ENCODE measurements at regions not wholly inside any gene's neighbourhood (a gene's known extent, or its start where the extent isn't known, plus 50 kb on each side); places are given as distances from the start of the nearest gene placed in this dataset.
A peak's percentile ranks its signal among the peaks of the same experiment; 100 is the strongest.

GRCh38 chr21:17427831-17428483 is 84.9 kb upstream of the CXADR start:
- Histone ChIP-seq H3K27ac (ENCODE audit: low read length) (no peak overlapping the region), H3K27me3 (ENCODE audit: insufficient read depth, low read length) (no peaks in the 10 kb centered on the region), H3K9ac (ENCODE audit: low read depth, low read length) (no peak overlapping the region), H3K36me3 (ENCODE audit: insufficient read depth, low read depth, low read length) (no peaks in the 10 kb centered on the region), H3K4me1 (ENCODE audit: insufficient read depth, low read length) (no peaks in the 10 kb centered on the region; the same call in 1 of the 2 replicates), H3K4me3 (ENCODE audit: low read length) (no peak overlapping the region), H3K9me3 (ENCODE audit: insufficient read depth, low read depth, low read length) (no peaks in the 10 kb centered on the region)

- Histone ChIP-seq H3K27ac (ENCODE audit: low read length) (no peak overlapping the region), H3K4me1 (ENCODE audit: insufficient read depth, low read length) (no peaks in the 10 kb centered on the region; the same call in 1 of the 2 replicates), H3K27me3 (ENCODE audit: insufficient read depth, low read length) (no peaks in the 10 kb centered on the region), H3K36me3 (ENCODE audit: insufficient read depth, low read depth, low read length) (no peaks in the 10 kb centered on the region), H3K9me3 (ENCODE audit: insufficient read depth, low read depth, low read length) (no peaks in the 10 kb centered on the region), H3K9ac (ENCODE audit: low read depth, low read length) (no peak overlapping the region), H3K4me3 (ENCODE audit: low read length) (no peak overlapping the region)
Observed at GRCh38 chr21:17428484-17428869, 84.4 kb upstream of the CXADR start.

GRCh38 chr21:17428980-17429379 is 83.9 kb upstream of the CXADR start:
- H3K4me1 ChIP-seq (ENCODE audit: insufficient read depth, low read length) = no peaks in the 10 kb centered on the region; the same call in 1 of the 2 replicates
- no peak overlapping the region for H3K27ac ChIP-seq (ENCODE audit: low read length)
- H3K4me3 ChIP-seq (ENCODE audit: low read length) = no peak overlapping the region
- H3K36me3 ChIP-seq (ENCODE audit: insufficient read depth, low read depth, low read length) = no peaks in the 10 kb centered on the region
- no peaks in the 10 kb centered on the region for H3K9me3 ChIP-seq (ENCODE audit: insufficient read depth, low read depth, low read length)
- H3K27me3 ChIP-seq (ENCODE audit: insufficient read depth, low read length) = no peaks in the 10 kb centered on the region
- no peak overlapping the region for H3K9ac ChIP-seq (ENCODE audit: low read depth, low read length)

- Histone ChIP-seq H3K36me3 (ENCODE audit: insufficient read depth, low read depth, low read length) (no peaks in the 10 kb centered on the region), H3K27ac (ENCODE audit: low read length) (no peak overlapping the region), H3K4me1 (ENCODE audit: insufficient read depth, low read length) (no peaks in the 10 kb centered on the region; the same call in 1 of the 2 replicates), H3K9me3 (ENCODE audit: insufficient read depth, low read depth, low read length) (no peaks in the 10 kb centered on the region), H3K9ac (ENCODE audit: low read depth, low read length) (no peak overlapping the region), H3K27me3 (ENCODE audit: insufficient read depth, low read length) (no peaks in the 10 kb centered on the region), H3K4me3 (ENCODE audit: low read length) (no peak overlapping the region)
Observed at GRCh38 chr21:17429936-17430335, 82.9 kb upstream of the CXADR start.

GRCh38 chr21:17432732-17433057 is 80.1 kb upstream of the CXADR start:
- H3K4me3 ChIP-seq (ENCODE audit: low read length) = no peak overlapping the region
- H3K4me1 ChIP-seq (ENCODE audit: insufficient read depth, low read length) = peaks cover 5% of the 10 kb centered on the region; the same call in 1 of the 2 replicates
- no peaks in the 10 kb centered on the region for H3K9me3 ChIP-seq (ENCODE audit: insufficient read depth, low read depth, low read length)
- no peaks in the 10 kb centered on the region; the same call in 1 of the 2 replicates for H3K27me3 ChIP-seq (ENCODE audit: insufficient read depth, low read length)
- H3K36me3 ChIP-seq (ENCODE audit: insufficient read depth, low read depth, low read length) = no peaks in the 10 kb centered on the region
- no peak overlapping the region for H3K9ac ChIP-seq (ENCODE audit: low read depth, low read length)
- no peak overlapping the region for H3K27ac ChIP-seq (ENCODE audit: low read length)

GRCh38 chr21:17433730-17434129 is 79.1 kb upstream of the CXADR start:
- no peak overlapping the region for H3K9ac ChIP-seq (ENCODE audit: low read depth, low read length)
- H3K27ac ChIP-seq (ENCODE audit: low read length) = no peak overlapping the region
- no peak overlapping the region for H3K4me3 ChIP-seq (ENCODE audit: low read length)
- H3K27me3 ChIP-seq (ENCODE audit: insufficient read depth, low read length) = no peaks in the 10 kb centered on the region; the same call in 1 of the 2 replicates
- H3K4me1 ChIP-seq (ENCODE audit: insufficient read depth, low read length) = peaks cover 15% of the 10 kb centered on the region
- H3K36me3 ChIP-seq (ENCODE audit: insufficient read depth, low read depth, low read length) = no peaks in the 10 kb centered on the region
- no peaks in the 10 kb centered on the region for H3K9me3 ChIP-seq (ENCODE audit: insufficient read depth, low read depth, low read length)

GRCh38 chr21:17435565-17436543 is 77.0 kb upstream of the CXADR start:
- H3K27me3 ChIP-seq (ENCODE audit: insufficient read depth, low read length) = no peaks in the 10 kb centered on the region; the same call in 1 of the 2 replicates
- no peaks in the 10 kb centered on the region for H3K36me3 ChIP-seq (ENCODE audit: insufficient read depth, low read depth, low read length)
- no peak overlapping the region for H3K4me3 ChIP-seq (ENCODE audit: low read length)
- no peak overlapping the region for H3K9ac ChIP-seq (ENCODE audit: low read depth, low read length)
- peaks cover 19% of the 10 kb centered on the region for H3K4me1 ChIP-seq (ENCODE audit: insufficient read depth, low read length)
- H3K27ac ChIP-seq (ENCODE audit: low read length) = no peak overlapping the region
- no peaks in the 10 kb centered on the region for H3K9me3 ChIP-seq (ENCODE audit: insufficient read depth, low read depth, low read length)

- Histone ChIP-seq H3K27ac (ENCODE audit: low read length) (no peak overlapping the region), H3K9me3 (ENCODE audit: insufficient read depth, low read depth, low read length) (no peaks in the 10 kb centered on the region), H3K27me3 (ENCODE audit: insufficient read depth, low read length) (no peaks in the 10 kb centered on the region; the same call in 1 of the 2 replicates), H3K4me1 (ENCODE audit: insufficient read depth, low read length) (peaks cover 19% of the 10 kb centered on the region), H3K36me3 (ENCODE audit: insufficient read depth, low read depth, low read length) (no peaks in the 10 kb centered on the region), H3K4me3 (ENCODE audit: low read length) (no peak overlapping the region), H3K9ac (ENCODE audit: low read depth, low read length) (no peak overlapping the region)
Observed at GRCh38 chr21:17436626-17437111, 76.2 kb upstream of the CXADR start.

GRCh38 chr21:17438635-17439034 is 74.2 kb upstream of the CXADR start:
- Histone ChIP-seq H3K9ac (ENCODE audit: low read depth, low read length) (no peak overlapping the region; the same call in 1 of the 2 replicates), H3K27ac (ENCODE audit: low read length) (no peak overlapping the region), H3K9me3 (ENCODE audit: insufficient read depth, low read depth, low read length) (no peaks in the 10 kb centered on the region), H3K4me3 (ENCODE audit: low read length) (peak overlapping the region; percentile 46), H3K27me3 (ENCODE audit: insufficient read depth, low read length) (no peaks in the 10 kb centered on the region; the same call in 1 of the 2 replicates), H3K4me1 (ENCODE audit: insufficient read depth, low read length) (peaks cover 22% of the 10 kb centered on the region), H3K36me3 (ENCODE audit: insufficient read depth, low read depth, low read length) (no peaks in the 10 kb centered on the region)

- H3K9me3 ChIP-seq (ENCODE audit: insufficient read depth, low read depth, low read length) = no peaks in the 10 kb centered on the region
- H3K4me1 ChIP-seq (ENCODE audit: insufficient read depth, low read length) = peaks cover 22% of the 10 kb centered on the region
- H3K36me3 ChIP-seq (ENCODE audit: insufficient read depth, low read depth, low read length) = no peaks in the 10 kb centered on the region
- no peaks in the 10 kb centered on the region; the same call in 1 of the 2 replicates for H3K27me3 ChIP-seq (ENCODE audit: insufficient read depth, low read length)
- H3K9ac ChIP-seq (ENCODE audit: low read depth, low read length) = no peak overlapping the region
- H3K27ac ChIP-seq (ENCODE audit: low read length) = no peak overlapping the region
- H3K4me3 ChIP-seq (ENCODE audit: low read length) = no peak overlapping the region
Observed at GRCh38 chr21:17440969-17441368, 71.9 kb upstream of the CXADR start.

GRCh38 chr21:17441370-17441769 is 71.5 kb upstream of the CXADR start:
- H3K27me3 ChIP-seq (ENCODE audit: insufficient read depth, low read length) = no peaks in the 10 kb centered on the region; the same call in 1 of the 2 replicates
- no peak overlapping the region for H3K27ac ChIP-seq (ENCODE audit: low read length)
- H3K4me1 ChIP-seq (ENCODE audit: insufficient read depth, low read length) = peaks cover 22% of the 10 kb centered on the region
- no peak overlapping the region for H3K4me3 ChIP-seq (ENCODE audit: low read length)
- H3K9me3 ChIP-seq (ENCODE audit: insufficient read depth, low read depth, low read length) = no peaks in the 10 kb centered on the region
- H3K9ac ChIP-seq (ENCODE audit: low read depth, low read length) = no peak overlapping the region
- no peaks in the 10 kb centered on the region for H3K36me3 ChIP-seq (ENCODE audit: insufficient read depth, low read depth, low read length)
